ENCODE measurements at regions not wholly inside any gene's neighbourhood (a gene's known extent, or its start where the extent isn't known, plus 50 kb on each side); places are given as distances from the start of the nearest gene placed in this dataset.

GRCh38 chr6:30396833-30397479 is 52.0 kb downstream of the RPP21 start:
- POLR2A ChIA-PET: no interaction called here
- Histone ChIP-seq H3K4me1 (ENCODE audit: control extremely low read depth in 1 of 4, control insufficient read depth in 4 of 4, insufficient read depth in 4 of 4, low read length in 3 of 4) (peaks cover 0 to 13% (median 8%) of the 10 kb centered on the region in 4 experiments), H3K36me3 (ENCODE audit: control insufficient read depth in 4 of 4, insufficient read depth in 4 of 4, low read length in 3 of 4) (no peaks in the 10 kb centered on the region), H3K27ac (ENCODE audit: insufficient read depth in 1 of 2, low read depth in 1 of 2, low read length in 2 of 2, poor library complexity in 1 of 2, severe bottlenecking in 2 of 2) (no peak overlapping the region), H3K27me3 (replicated peaks in 2 of 5; ENCODE audit: control insufficient read depth in 4 of 5, insufficient read depth in 5 of 5, low read length in 4 of 5) (peaks cover 6 to 63% (median 34%) of the 10 kb centered on the region in 5 experiments), H3K4me3 (ENCODE audit: control insufficient read depth in 1 of 7, extremely low read depth in 1 of 7, insufficient read depth in 4 of 7, low read depth in 2 of 7, low read length in 6 of 7) (no peak overlapping the region), H3K9me3 (ENCODE audit: control extremely low read depth in 1 of 5, control insufficient read depth in 4 of 5, insufficient read depth in 2 of 5, low read depth in 1 of 5, low read length in 4 of 5) (no peaks in the 10 kb centered on the region)
- 14% methylated on average over 17 of the region's 20 CpGs for WGBS (ENCODE audit: insufficient coverage)
- peak; percentile 75 to 81 (median 76) for DNase-seq
- CTCF ChIA-PET: interaction anchor here (1.1 to 3.2 kb wide), 12 partner anchors 11 to 159 kb away, joined by 3 to 21 read pairs (median 5); no protein-coding TSS in a partner anchor

GRCh38 chr6:30397697-30398096 is 52.7 kb downstream of the RPP21 start:
- CTCF ChIA-PET: interaction anchor here (0.7 to 3.2 kb wide), 13 partner anchors 11 to 159 kb away, joined by 3 to 21 read pairs (median 5); no protein-coding TSS in a partner anchor
- peaks cover 6 to 67% (median 34%) of the 10 kb centered on the region in 5 experiments for H3K27me3 ChIP-seq (replicated peaks in 2 of 5; ENCODE audit: control insufficient read depth in 4 of 5, insufficient read depth in 5 of 5, low read length in 4 of 5)
- DNase-seq: peak in 1 of 3 donors; percentile 26
- H3K4me3 ChIP-seq (ENCODE audit: control insufficient read depth in 1 of 7, extremely low read depth in 1 of 7, insufficient read depth in 4 of 7, low read depth in 2 of 7, low read length in 6 of 7): no peak overlapping the region
- H3K36me3 ChIP-seq (ENCODE audit: control insufficient read depth in 4 of 4, insufficient read depth in 4 of 4, low read length in 3 of 4): no peaks in the 10 kb centered on the region
- WGBS (ENCODE audit: insufficient coverage): 77% methylated on average over 3 of the region's 3 CpGs
- no peak overlapping the region for H3K27ac ChIP-seq (ENCODE audit: insufficient read depth in 1 of 2, low read depth in 1 of 2, low read length in 2 of 2, poor library complexity in 1 of 2, severe bottlenecking in 2 of 2)
- H3K9me3 ChIP-seq (ENCODE audit: control extremely low read depth in 1 of 5, control insufficient read depth in 4 of 5, insufficient read depth in 2 of 5, low read depth in 1 of 5, low read length in 4 of 5): no peaks in the 10 kb centered on the region
- H3K4me1 ChIP-seq (ENCODE audit: control extremely low read depth in 1 of 4, control insufficient read depth in 4 of 4, insufficient read depth in 4 of 4, low read length in 3 of 4): peaks cover 0 to 13% (median 8%) of the 10 kb centered on the region in 4 experiments
- POLR2A ChIA-PET: no interaction called here

DNA sequence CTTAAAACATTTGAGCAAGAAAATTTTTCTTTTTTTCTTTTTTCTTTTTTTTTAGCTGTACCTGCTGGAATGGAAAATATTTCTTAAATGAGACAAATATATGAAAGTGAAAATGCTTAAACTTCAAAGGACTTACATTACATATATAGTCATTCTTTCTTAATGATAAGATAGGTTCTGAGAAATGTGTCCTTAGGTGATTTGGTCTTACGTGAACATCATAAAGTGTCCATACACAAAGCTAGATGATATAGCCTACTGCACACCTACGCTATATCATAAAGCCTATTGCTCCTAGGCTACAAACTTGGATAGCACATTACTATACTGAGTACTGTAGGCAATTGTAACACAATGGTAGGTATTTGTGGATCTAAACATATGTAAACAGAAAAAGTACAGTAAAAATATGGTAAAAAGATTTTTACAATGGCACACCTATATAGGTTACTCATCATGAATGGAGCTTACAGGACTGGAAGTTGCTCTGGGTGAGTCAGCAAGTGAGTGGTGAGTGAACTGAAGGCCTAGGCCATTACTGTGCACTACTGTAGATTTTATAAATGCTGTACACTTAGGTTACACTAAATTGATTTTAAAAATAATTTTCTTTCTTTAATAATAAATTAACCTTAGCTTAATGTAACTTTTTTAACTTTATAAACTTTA is 54.6 kb downstream of the RPP21 start:
- peak in 1 of 3 donors; percentile 26 for DNase-seq
- Histone ChIP-seq H3K4me3 (ENCODE audit: control insufficient read depth in 1 of 7, extremely low read depth in 1 of 7, insufficient read depth in 4 of 7, low read depth in 2 of 7, low read length in 6 of 7) (no peak overlapping the region), H3K4me1 (ENCODE audit: control extremely low read depth in 1 of 4, control insufficient read depth in 4 of 4, insufficient read depth in 4 of 4, low read length in 3 of 4) (peaks cover 0 to 13% (median 8%) of the 10 kb centered on the region in 4 experiments), H3K27ac (ENCODE audit: insufficient read depth in 1 of 2, low read depth in 1 of 2, low read length in 2 of 2, poor library complexity in 1 of 2, severe bottlenecking in 2 of 2) (no peak overlapping the region), H3K36me3 (ENCODE audit: control insufficient read depth in 4 of 4, insufficient read depth in 4 of 4, low read length in 3 of 4) (no peaks in the 10 kb centered on the region), H3K9me3 (ENCODE audit: control extremely low read depth in 1 of 5, control insufficient read depth in 4 of 5, insufficient read depth in 2 of 5, low read depth in 1 of 5, low read length in 4 of 5) (no peaks in the 10 kb centered on the region), H3K27me3 (replicated peaks in 2 of 5; ENCODE audit: control insufficient read depth in 4 of 5, insufficient read depth in 5 of 5, low read length in 4 of 5) (peaks cover 10 to 72% (median 38%) of the 10 kb centered on the region in 5 experiments)
- ChIA-PET CTCF (interaction anchor here (0.6 to 1.6 kb wide), 6 partner anchors 8 to 63 kb away, joined by 3 to 5 read pairs (median 3); no protein-coding TSS in a partner anchor), POLR2A (no interaction called here)
- WGBS (ENCODE audit: insufficient coverage): no CpG with 5 or more reads among the region's 2 CpGs

DNA sequence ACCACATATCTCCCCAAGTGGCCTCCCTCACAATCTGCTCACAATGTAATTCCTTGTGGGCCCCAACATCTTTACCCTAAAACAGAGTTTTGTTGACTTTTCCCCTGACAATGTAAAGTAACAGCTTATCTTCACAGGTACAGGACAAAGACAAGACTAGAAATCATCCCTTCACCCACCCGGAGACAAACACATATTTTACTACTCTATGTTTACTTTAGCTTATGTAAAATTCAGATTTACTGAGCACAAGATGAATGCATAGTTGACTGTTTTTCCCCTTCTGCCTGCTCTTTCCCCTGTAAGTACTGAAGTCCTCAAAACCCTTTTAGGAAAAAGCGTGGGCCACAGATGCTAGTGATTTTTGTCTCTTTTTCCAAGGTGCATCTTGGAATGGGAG is 61.0 kb downstream of the RPP21 start:
- H3K4me1 ChIP-seq (ENCODE audit: control extremely low read depth in 1 of 4, control insufficient read depth in 4 of 4, insufficient read depth in 4 of 4, low read length in 3 of 4): no peaks in the 10 kb centered on the region
- CTCF ChIA-PET: interaction anchor here (2.0 kb wide), 1 partner anchor 11 kb away, joined by 5 read pairs; no protein-coding TSS in a partner anchor
- no peak for DNase-seq
- peaks cover 7 to 88% (median 34%) of the 10 kb centered on the region in 5 experiments for H3K27me3 ChIP-seq (replicated peaks in 2 of 5; ENCODE audit: control insufficient read depth in 4 of 5, insufficient read depth in 5 of 5, low read length in 4 of 5)
- POLR2A ChIA-PET: no interaction called here
- WGBS (ENCODE audit: insufficient coverage): 100% methylated on average over 1 of the region's 2 CpGs
- no peak overlapping the region for H3K4me3 ChIP-seq (ENCODE audit: control insufficient read depth in 1 of 7, extremely low read depth in 1 of 7, insufficient read depth in 4 of 7, low read depth in 2 of 7, low read length in 6 of 7)
- no peaks in the 10 kb centered on the region for H3K36me3 ChIP-seq (ENCODE audit: control insufficient read depth in 4 of 4, insufficient read depth in 4 of 4, low read length in 3 of 4)
- peaks cover 3 to 29% (median 13%) of the 10 kb centered on the region in 5 experiments for H3K9me3 ChIP-seq (ENCODE audit: control extremely low read depth in 1 of 5, control insufficient read depth in 4 of 5, insufficient read depth in 2 of 5, low read depth in 1 of 5, low read length in 4 of 5)
- no peak overlapping the region for H3K27ac ChIP-seq (ENCODE audit: insufficient read depth in 1 of 2, low read depth in 1 of 2, low read length in 2 of 2, poor library complexity in 1 of 2, severe bottlenecking in 2 of 2)

DNA sequence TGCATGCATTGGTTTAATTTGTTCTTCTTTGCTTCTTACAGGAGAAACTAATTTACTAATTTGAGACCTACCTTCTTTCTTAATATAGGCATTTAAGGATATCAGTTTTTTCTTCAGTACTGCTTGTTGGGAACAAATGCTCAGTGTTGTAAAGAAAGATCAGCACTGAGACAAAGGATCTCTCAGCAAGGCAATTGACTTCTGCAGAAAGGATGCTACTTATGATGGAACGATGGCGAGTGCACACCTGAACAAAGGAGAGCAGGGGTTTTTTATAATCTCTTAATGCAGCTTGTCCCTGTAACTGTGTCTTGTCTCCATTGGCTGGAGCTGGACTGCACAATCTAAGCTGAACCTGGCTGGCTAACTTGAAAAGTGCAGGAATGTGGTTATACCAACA is 64.2 kb downstream of the RPP21 start:
- H3K27me3 ChIP-seq (replicated peaks in 2 of 5; ENCODE audit: control insufficient read depth in 4 of 5, insufficient read depth in 5 of 5, low read length in 4 of 5): peaks cover 15 to 90% (median 28%) of the 10 kb centered on the region in 5 experiments
- 82% methylated on average over 2 of the region's 2 CpGs for WGBS (ENCODE audit: insufficient coverage)
- H3K4me3 ChIP-seq (ENCODE audit: control insufficient read depth in 1 of 7, extremely low read depth in 1 of 7, insufficient read depth in 4 of 7, low read depth in 2 of 7, low read length in 6 of 7): no peak overlapping the region
- no peaks in the 10 kb centered on the region for H3K4me1 ChIP-seq (ENCODE audit: control extremely low read depth in 1 of 4, control insufficient read depth in 4 of 4, insufficient read depth in 4 of 4, low read length in 3 of 4)
- POLR2A ChIA-PET: no interaction called here
- no peak overlapping the region for H3K27ac ChIP-seq (ENCODE audit: insufficient read depth in 1 of 2, low read depth in 1 of 2, low read length in 2 of 2, poor library complexity in 1 of 2, severe bottlenecking in 2 of 2)
- CTCF ChIA-PET: interaction anchor here (1.4 kb wide), 1 partner anchor 12 kb away, joined by 3 read pairs; no protein-coding TSS in a partner anchor
- H3K9me3 ChIP-seq (ENCODE audit: control extremely low read depth in 1 of 5, control insufficient read depth in 4 of 5, insufficient read depth in 2 of 5, low read depth in 1 of 5, low read length in 4 of 5): peaks cover 3 to 38% (median 15%) of the 10 kb centered on the region in 5 experiments
- no peak for DNase-seq
- no peaks in the 10 kb centered on the region for H3K36me3 ChIP-seq (ENCODE audit: control insufficient read depth in 4 of 4, insufficient read depth in 4 of 4, low read length in 3 of 4)

DNA sequence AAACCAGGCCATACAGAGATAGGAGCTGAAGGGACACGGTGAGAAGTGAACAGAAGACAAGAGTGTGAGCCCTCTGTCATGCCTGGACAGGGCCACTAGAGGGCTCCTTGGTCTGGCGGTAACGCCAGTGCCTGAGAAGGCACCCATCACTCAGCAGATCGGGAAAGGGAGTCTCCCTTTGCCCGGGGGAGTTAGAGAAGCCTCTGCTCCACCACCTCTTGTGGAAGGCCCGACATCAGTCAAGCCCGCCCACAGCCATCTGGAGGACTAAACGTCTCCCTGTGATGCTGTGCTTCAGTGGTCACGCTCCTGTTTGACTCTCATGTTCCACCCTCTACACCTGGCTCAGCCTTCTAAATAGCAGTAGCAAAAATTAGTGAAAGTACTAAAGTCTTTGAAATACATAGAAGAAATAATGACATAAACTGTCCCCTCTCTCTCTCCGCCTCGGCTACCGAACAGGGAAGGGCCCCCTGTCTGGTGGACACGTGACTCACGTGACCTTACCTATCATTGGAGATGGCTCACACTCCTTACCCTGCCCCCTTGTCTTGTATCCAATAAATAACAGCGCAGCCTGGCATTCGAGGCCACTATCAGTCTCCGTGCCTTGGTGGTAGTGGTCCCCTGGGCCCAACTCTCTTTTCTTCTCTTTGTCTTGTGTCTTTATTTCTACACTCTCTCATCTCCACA is 66.7 kb downstream of the RPP21 start:
- Histone ChIP-seq H3K27me3 (replicated peaks in 2 of 5; ENCODE audit: control insufficient read depth in 4 of 5, insufficient read depth in 5 of 5, low read length in 4 of 5) (peaks cover 14 to 90% (median 28%) of the 10 kb centered on the region in 5 experiments), H3K4me3 (ENCODE audit: control insufficient read depth in 1 of 7, extremely low read depth in 1 of 7, insufficient read depth in 4 of 7, low read depth in 2 of 7, low read length in 6 of 7) (no peak overlapping the region), H3K36me3 (ENCODE audit: control insufficient read depth in 4 of 4, insufficient read depth in 4 of 4, low read length in 3 of 4) (no peaks in the 10 kb centered on the region), H3K27ac (ENCODE audit: insufficient read depth in 1 of 2, low read depth in 1 of 2, low read length in 2 of 2, poor library complexity in 1 of 2, severe bottlenecking in 2 of 2) (no peak overlapping the region), H3K4me1 (ENCODE audit: control extremely low read depth in 1 of 4, control insufficient read depth in 4 of 4, insufficient read depth in 4 of 4, low read length in 3 of 4) (no peaks in the 10 kb centered on the region), H3K9me3 (ENCODE audit: control extremely low read depth in 1 of 5, control insufficient read depth in 4 of 5, insufficient read depth in 2 of 5, low read depth in 1 of 5, low read length in 4 of 5) (peaks cover 3 to 38% (median 15%) of the 10 kb centered on the region in 5 experiments)
- POLR2A ChIA-PET: no interaction called here
- DNase-seq: peak; percentile 39 to 67 (median 62)
- CTCF ChIA-PET: interaction anchor here (0.8 to 1.4 kb wide), 4 partner anchors 12 to 52 kb away, joined by 3 to 4 read pairs (median 3); no protein-coding TSS in a partner anchor
- WGBS (ENCODE audit: insufficient coverage): 35% methylated on average over 13 of the region's 17 CpGs

Data from common myeloid progenitor, CD34-positive (primary cell).